GM19395 (cell line): ENCODE measurements at regions not wholly inside any gene's neighbourhood (a gene's known extent, or its start where the extent isn't known, plus 50 kb on each side); places are given as distances from the start of the nearest gene placed in this dataset.
"Not testable (repeated sequence)": the region's sequence is repeated elsewhere in the genome, so short reads cannot be mapped to it uniquely, and the experiment has no call there.

Experiments used
- ATAC-seq: cut with Tn5 transposase; IDR thresholded peaks from one replicate; pipeline ENCODE4 v1.9.1; 2021; ENCODE audit warnings: mild to moderate bottlenecking, moderate library complexity; ENCODE audit not compliant: unreplicated experiment

GRCh38 chr3:33919312-33920120 lies 121.1 kb downstream of the PDCD6IP start:
- no peak for ATAC-seq

GRCh38 chr3:33920511-33920910 lies 122.1 kb downstream of the PDCD6IP start:
- no peak for ATAC-seq

- no peak for ATAC-seq
These were observed 123.2 kb downstream of the PDCD6IP start for GRCh38 chr3:33921608-33922007.

GRCh38 chr3:33926998-33927605 lies 128.7 kb downstream of the PDCD6IP start:
- no peak for ATAC-seq

- no peak for ATAC-seq
These were observed 131.4 kb downstream of the PDCD6IP start for GRCh38 chr3:33929813-33930212.

GRCh38 chr3:33931512-33931911 lies 133.1 kb downstream of the PDCD6IP start:
- ATAC-seq: no peak

- ATAC-seq: no peak
These were observed 133.8 kb downstream of the PDCD6IP start for GRCh38 chr3:33932010-33932764.

GRCh38 chr3:33936171-33936920 lies 137.9 kb downstream of the PDCD6IP start:
- ATAC-seq: no peak

- ATAC-seq: no peak
These were observed 138.6 kb downstream of the PDCD6IP start for GRCh38 chr3:33936921-33937525.

- no peak for ATAC-seq
These were observed 139.2 kb downstream of the PDCD6IP start for GRCh38 chr3:33937628-33938027.

- ATAC-seq: no peak
These were observed 141.7 kb downstream of the PDCD6IP start for GRCh38 chr3:33940149-33940548.

GRCh38 chr3:33940736-33941135 lies 142.3 kb downstream of the PDCD6IP start:
- ATAC-seq: no peak

GRCh38 chr3:33941804-33942203 lies 143.4 kb downstream of the PDCD6IP start:
- ATAC-seq: no peak

GRCh38 chr3:33942483-33943150 lies 144.2 kb downstream of the PDCD6IP start:
- no peak for ATAC-seq

GRCh38 chr3:33943277-33943676 lies 144.8 kb downstream of the PDCD6IP start:
- no peak for ATAC-seq

GRCh38 chr3:33946612-33947011 lies 148.2 kb downstream of the PDCD6IP start:
- ATAC-seq: not testable (repeated sequence)

GRCh38 chr3:33947272-33948195 lies 149.1 kb downstream of the PDCD6IP start:
- ATAC-seq: no peak

- no peak for ATAC-seq
These were observed 150.6 kb downstream of the PDCD6IP start for GRCh38 chr3:33949074-33949473.

GRCh38 chr3:33954956-33955355 lies 156.5 kb downstream of the PDCD6IP start:
- no peak for ATAC-seq
